Stimulated activated CD4-positive, alpha-beta T cell treated with anti-CD3 and anti-CD28 coated beads, TNF-alpha, amount 100 ng/mL, for 24 hours (primary cell): ENCODE measurements at regions not wholly inside any gene's neighbourhood (a gene's known extent, or its start where the extent isn't known, plus 50 kb on each side); places are given as distances from the start of the nearest gene placed in this dataset.
"Not testable (repeated sequence)": the region's sequence is repeated elsewhere in the genome, so short reads cannot be mapped to it uniquely, and the experiment has no call there.

ENCODE experiments used
- DNase-seq, 3 experiments: peaks; one replicate each; pipeline ENCODE4 v3.0.0-alpha.2; 2020; ENCODE audit warnings: low read depth in 3 of 3

DNA sequence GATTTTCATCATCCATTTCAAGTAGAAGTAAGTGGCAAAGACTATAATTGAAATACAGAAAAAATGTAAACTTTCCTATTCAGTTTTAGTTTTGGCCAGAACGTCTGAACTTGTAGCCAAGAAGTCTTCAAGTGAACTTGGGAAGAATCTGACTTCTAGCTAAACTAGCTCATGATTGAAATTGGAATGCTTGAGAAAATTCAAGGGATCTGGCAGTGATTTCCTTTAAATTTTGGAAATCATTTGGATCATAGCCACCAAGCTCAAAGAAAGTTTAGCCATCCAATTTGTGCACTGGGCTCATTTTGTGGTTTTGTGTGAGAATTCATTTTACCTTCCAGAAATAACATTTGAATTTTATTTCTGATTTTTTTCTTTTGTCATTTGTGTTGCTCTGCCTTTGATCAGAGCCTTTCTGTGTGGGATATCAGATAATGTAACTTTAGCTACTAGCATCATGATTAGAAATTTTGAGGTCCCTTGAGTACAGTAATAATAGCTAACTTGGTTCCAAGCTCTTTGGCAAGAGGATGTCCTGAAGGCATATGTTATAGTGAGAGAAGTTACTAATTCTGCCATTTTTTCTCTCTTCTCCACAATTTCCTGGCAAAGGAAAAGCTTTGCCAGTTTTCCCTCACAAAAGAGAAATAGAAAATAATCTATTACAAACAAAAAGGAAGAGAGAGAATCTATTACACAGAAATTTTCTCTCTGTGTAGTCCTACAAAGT is 2123.7 kb upstream of the RAG2 start:
- no peak for DNase-seq

GRCh38 chr11:38718659-38719058 is 2120.6 kb upstream of the RAG2 start:
- no peak for DNase-seq

DNA sequence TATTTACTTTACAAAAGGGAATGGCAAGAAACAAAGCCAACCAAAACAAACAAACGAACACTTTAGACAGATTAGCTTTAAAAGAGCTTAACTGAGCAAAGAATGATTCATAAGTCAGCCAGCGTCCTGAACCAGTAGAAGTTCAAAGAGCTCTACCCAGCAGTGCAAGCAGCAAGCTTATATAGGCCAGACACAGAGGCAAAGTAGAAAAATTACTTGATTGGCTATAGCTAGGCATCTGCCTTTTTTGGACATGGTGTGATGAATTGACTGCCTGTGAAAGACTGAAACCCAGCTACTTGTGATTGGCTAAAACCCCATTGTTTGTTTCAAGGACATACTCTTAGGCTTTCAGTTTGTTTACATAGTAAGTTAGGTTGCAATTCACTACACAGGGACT is 2120.0 kb upstream of the RAG2 start:
- DNase-seq = no peak

DNA sequence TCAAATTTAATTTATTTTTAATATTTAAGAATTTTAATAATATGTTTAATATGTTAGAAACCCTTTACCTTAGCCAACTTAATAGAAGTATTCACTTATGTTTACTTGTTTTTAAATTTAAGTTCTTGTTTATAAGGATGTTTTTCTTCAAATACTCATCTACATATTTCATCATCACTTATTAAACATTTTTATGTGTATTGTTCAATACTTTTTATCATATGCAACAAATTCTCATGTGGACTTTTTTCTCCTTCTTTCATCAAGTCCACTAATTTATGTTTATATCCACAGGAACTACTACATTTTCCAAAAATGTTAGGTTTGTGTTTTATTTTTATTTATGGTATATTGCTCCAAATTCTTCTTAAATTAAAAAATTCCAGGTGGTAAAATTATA is 2113.1 kb upstream of the RAG2 start:
- DNase-seq = no peak

GRCh38 chr11:38710262-38710661 is 2112.2 kb upstream of the RAG2 start:
- no peak for DNase-seq

DNA sequence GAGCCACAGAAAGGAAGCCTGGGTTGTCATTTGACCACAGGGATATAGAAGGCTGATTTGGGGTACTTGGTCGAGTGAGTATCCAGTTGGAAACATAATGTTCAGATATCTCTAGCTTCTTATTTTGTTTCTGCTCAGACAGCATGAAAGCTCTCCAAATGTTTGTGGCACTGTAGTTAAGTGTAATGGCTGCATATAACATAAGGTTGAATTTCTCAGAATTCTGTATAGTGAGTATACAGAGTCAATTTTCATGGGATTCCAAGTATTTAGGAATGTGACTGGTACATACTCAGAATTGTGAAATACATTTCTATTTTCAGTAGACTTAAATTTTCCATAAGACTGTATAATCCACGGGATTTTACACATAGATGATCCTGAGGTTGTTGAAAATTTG is 2102.1 kb upstream of the RAG2 start:
- DNase-seq = no peak

- DNase-seq = no peak
Observed at GRCh38 chr11:38693306-38693705, 2095.3 kb upstream of the RAG2 start.

DNA sequence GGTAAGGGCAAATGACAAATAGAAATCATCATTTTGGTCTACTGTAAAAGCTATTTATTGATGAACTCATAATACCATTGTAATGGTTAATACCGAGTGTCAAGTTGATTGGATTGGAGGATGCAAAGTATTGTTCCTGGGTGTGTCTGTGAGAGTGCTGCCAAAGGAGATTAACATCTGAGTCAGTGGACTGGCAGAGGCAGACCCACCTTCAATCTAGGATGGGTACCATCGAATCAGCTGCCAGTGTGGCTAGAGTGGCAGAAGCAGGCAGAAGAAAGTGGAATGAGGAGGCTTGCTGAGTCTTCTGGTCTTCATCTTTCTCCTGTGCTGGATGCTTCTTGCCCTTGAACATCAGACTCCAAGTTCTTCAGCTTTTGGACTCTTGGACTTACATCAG is 2092.2 kb upstream of the RAG2 start:
- not testable (repeated sequence) for DNase-seq

DNA sequence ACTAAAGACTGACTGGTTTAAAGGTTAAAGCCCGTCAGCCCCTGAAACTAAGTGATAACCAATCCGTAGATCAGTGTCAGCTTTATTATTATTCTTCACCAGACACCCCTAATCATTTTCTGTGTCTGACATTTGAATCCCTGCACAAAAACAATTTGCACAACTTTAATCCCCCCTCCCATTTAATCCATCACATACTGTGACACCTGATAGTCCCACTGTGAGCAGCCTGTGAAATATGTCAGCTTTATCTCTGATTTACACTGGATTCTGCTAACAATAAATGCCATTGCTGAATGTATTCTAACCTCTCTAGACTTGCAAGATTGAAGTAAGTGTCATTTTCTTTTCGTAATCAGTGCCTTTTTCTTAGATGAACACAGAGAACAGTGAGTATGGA is 2089.0 kb upstream of the RAG2 start:
- DNase-seq = no peak

- no peak for DNase-seq
Observed at GRCh38 chr11:38683484-38683883, 2085.4 kb upstream of the RAG2 start.

DNA sequence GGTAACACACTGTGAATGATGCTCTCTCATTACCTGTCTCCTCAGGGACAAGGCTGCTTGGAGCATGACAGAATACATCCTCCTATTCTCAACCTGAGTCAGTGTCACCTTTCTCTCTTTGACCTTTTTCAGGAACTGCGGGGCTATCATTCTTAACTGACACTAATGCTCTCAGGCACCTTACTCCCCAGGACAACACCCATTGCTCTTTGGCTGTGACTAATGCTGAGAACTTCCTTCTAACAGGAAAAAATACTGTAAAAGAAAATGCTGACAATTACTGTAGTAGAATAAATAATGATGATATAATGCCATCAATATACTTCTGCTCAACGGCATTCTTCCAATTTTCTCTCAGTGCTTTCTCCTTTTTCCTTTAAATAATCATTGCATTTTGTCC is 2082.7 kb upstream of the RAG2 start:
- no peak for DNase-seq

DNA sequence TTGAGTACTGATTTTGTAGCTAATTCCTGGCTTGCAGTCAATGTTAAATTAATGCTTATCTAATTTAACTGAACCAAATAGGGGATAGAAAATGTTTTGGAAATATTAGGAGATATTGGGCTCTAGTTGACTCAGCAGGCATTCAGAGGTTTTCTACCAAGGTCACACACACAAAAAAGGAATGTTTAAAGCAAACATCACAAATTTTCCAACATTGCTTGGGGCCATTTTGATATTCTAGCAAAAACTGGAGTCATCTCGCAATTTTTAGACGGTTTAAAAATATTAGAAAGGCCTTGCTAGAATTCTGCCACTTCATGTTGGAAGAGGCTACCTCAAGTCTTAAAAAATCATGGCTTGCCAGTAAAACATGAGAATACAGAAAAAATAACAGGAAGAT is 2082.1 kb upstream of the RAG2 start:
- no peak for DNase-seq

DNA sequence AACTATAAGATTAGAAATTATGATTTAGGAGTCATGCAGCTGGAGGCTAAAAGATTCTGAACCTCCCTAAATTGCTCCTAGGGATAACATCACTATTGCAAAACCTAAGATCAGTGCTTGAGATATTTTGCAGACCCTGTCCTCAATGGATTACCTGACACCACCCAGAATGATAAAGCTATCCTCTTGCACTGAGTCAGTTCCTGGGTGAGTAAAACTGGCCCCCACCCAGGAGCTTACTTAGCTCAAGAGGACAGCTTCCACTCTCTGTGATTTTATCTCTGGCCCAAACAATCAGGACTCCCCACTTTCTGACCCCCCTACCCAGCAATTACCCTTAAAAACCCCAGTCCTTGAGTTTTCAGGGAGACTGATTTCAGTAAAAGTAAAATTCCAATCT is 2074.4 kb upstream of the RAG2 start:
- DNase-seq = no peak

GRCh38 chr11:38667359-38667758 is 2069.3 kb upstream of the RAG2 start:
- no peak for DNase-seq

GRCh38 chr11:38648604-38649003 is 2050.6 kb upstream of the RAG2 start:
- DNase-seq = no peak

GRCh38 chr11:38646382-38646781 is 2048.3 kb upstream of the RAG2 start:
- DNase-seq = no peak

DNA sequence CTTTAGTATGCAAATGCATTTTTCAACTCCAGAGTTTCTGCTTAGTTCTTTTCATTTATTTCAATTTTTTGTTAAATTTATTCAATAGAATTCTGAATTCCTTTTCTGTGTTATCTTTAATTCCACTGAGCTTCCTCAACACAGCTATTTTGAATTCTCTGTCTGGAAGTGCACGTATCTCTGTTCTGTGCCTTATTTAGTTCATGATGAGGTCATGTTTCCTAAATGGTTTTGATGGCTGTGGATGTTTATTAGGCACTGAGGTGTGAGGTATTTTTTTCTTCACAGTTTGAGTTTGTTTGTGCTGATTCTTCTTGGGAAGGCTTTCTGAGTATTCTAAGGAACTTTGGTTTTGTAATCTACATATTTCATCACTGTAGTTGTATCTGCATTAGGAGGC is 2042.8 kb upstream of the RAG2 start:
- DNase-seq = no peak

DNA sequence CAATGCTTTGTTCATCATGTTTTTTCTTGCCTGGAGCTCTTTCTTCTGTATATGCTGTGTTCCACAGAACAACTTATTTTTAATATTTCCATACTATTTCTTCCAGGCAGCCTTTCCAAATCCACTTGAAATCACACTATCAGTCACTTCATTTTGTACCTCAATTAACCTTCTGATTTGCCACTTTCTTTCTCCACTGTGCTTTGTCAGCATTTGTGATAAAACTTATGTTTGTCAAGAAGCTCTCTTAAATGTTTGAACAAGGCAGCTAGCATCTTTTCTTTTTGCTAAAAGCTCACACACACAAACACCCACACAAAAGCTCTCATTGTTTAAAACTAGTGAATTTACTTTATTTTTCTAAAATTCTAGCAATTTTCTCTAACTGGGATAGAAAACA is 2014.7 kb upstream of the RAG2 start:
- no peak for DNase-seq

DNA sequence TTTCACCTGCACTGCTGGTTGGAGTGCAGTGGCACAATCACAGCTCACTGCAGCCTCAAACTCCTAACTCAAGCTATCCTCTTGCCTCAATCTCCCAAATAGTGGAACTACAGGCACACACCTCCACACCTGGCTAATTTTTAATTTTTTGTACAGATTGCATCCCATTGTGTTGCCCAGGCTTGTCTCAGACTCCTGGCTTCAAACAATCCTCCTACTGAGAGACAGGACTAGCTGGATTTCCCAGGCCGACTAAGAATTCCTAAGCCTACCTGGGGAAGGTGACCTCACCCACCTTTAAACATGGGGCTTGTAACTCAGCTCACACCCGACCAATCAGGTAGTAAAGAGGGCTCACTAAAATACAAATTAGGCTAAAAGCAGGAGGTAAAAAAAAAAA is 2003.3 kb upstream of the RAG2 start:
- not testable (repeated sequence) for DNase-seq

- DNase-seq = no peak
Observed at GRCh38 chr11:38598418-38598817, 2000.4 kb upstream of the RAG2 start.

DNA sequence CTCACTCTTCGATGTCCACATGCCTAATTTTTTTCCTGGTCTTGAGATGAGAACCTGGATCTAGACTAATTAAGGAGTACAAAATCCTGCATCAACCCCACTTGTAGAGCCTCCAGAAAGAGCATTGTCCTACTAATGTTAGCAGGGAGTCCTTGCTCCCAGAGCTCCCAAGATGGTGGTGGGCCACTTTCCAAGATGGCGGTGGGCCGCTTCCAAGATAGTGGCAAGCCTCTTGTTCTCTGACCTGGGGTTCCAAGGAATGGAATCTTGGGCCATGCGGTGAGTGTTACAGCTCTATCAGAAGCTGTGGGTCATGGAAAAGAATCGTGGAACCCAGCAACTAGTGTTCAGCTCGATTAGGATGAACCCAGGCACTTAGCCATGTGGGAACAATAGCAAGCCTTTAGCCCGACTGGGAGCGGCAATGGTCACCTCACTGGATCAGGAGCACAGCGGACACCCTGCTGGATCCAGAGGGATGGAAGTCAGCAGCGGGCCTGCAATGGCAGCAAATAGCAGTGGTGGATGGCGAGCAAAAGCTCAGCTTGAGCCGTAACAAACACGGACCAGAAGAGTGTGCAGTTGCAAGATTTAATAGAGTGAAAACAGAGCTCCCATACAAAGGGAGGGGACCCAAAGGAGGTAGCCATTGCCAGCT is 1997.5 kb upstream of the RAG2 start:
- DNase-seq = not testable (repeated sequence)

- no peak for DNase-seq
Observed at GRCh38 chr11:38594895-38595294, 1996.9 kb upstream of the RAG2 start.

GRCh38 chr11:38593649-38594048 is 1995.6 kb upstream of the RAG2 start:
- no peak for DNase-seq

- DNase-seq = no peak
Observed at GRCh38 chr11:38582756-38583155, 1984.7 kb upstream of the RAG2 start.
